H9 (cell line): ENCODE measurements at regions not wholly inside any gene's neighbourhood (a gene's known extent, or its start where the extent isn't known, plus 50 kb on each side); places are given as distances from the start of the nearest gene placed in this dataset.

Experiments
- DNase-seq: peaks from one replicate; pipeline ENCODE4 v3.0.0-alpha.2; 2017
- H2AFZ ChIP-seq: one replicate; pipeline ENCODE4 v1.6.1; 2013; ENCODE audit warnings: mild to moderate bottlenecking, low read length, control low read depth, moderate library complexity
- H2AK5ac ChIP-seq: 2 replicates; pipeline ENCODE4 v1.6.1; 2013; ENCODE audit warnings: low read length, control low read depth, mixed read lengths; ENCODE audit not compliant: insufficient read length
- H2BK120ac ChIP-seq: one replicate; pipeline ENCODE4 v1.6.1; 2013; ENCODE audit warnings: low read depth, mild to moderate bottlenecking, low read length, control low read depth, inconsistent platforms; ENCODE audit not compliant: poor library complexity, severe bottlenecking
- H2BK12ac ChIP-seq: 2 replicates; pipeline ENCODE4 v1.6.1; 2013; ENCODE audit warnings: low read length, control low read depth, mixed read lengths, low read depth; ENCODE audit not compliant: insufficient read length
- H2BK15ac ChIP-seq: 2 replicates; pipeline ENCODE4 v1.6.1; 2013; ENCODE audit warnings: low read depth, low read length, control low read depth
- H2BK20ac ChIP-seq: one replicate; pipeline ENCODE4 v1.6.1; 2013; ENCODE audit warnings: low read depth, mild to moderate bottlenecking, low read length, control low read depth, inconsistent platforms; ENCODE audit not compliant: poor library complexity, severe bottlenecking
- H2BK5ac ChIP-seq: 2 replicates; pipeline ENCODE4 v1.6.1; 2013; ENCODE audit warnings: low read length, control low read depth, mixed read lengths; ENCODE audit not compliant: insufficient read length
- H3K14ac ChIP-seq: 2 replicates; pipeline ENCODE4 v1.6.1; 2013; ENCODE audit warnings: low read length, control low read depth; ENCODE audit not compliant: insufficient read depth
- H3K18ac ChIP-seq: 2 replicates; pipeline ENCODE4 v1.6.1; 2013; ENCODE audit warnings: low read depth, mild to moderate bottlenecking, mixed read lengths, low read length, control low read depth; ENCODE audit not compliant: insufficient read length
- H3K23ac ChIP-seq: 2 replicates; pipeline ENCODE4 v1.6.1; 2013; ENCODE audit warnings: low read length, control low read depth, mixed read lengths, low read depth; ENCODE audit not compliant: insufficient read length
- H3K23me2 ChIP-seq: 2 replicates; pipeline ENCODE4 v1.6.1; 2013; ENCODE audit warnings: low read depth, mild to moderate bottlenecking, mixed read lengths, low read length, control low read depth; ENCODE audit not compliant: insufficient read length, poor library complexity, severe bottlenecking
- H3K27ac ChIP-seq: 2 replicates; pipeline ENCODE4 v1.5.1; 2013; ENCODE audit warnings: low read length, control low read depth, mixed read lengths, low read depth; ENCODE audit not compliant: insufficient read length
- H3K27me3 ChIP-seq: 2 replicates; pipeline ENCODE4 v1.6.1; 2013; ENCODE audit warnings: low read length, control low read depth, inconsistent platforms; ENCODE audit not compliant: insufficient read depth
- H3K4ac ChIP-seq: 2 replicates; pipeline ENCODE4 v1.6.1; 2013; ENCODE audit warnings: low read depth, mild to moderate bottlenecking, control low read depth, inconsistent platforms, low read length, moderate library complexity
- H3K4me1 ChIP-seq: 2 replicates; pipeline ENCODE4 v1.6.1; 2013; ENCODE audit warnings: low read length, control low read depth, inconsistent platforms; ENCODE audit not compliant: insufficient read depth
- H3K4me2 ChIP-seq: 2 replicates; pipeline ENCODE4 v1.6.1; 2013; ENCODE audit warnings: low read length, control low read depth, mixed read lengths; ENCODE audit not compliant: insufficient read length, insufficient read depth
- H3K56ac ChIP-seq: 2 replicates; pipeline ENCODE4 v1.6.1; 2013; ENCODE audit warnings: low read depth, mild to moderate bottlenecking, mixed read lengths, low read length, control low read depth; ENCODE audit not compliant: insufficient read length
- H3K79me1 ChIP-seq: 2 replicates; pipeline ENCODE4 v1.6.1; 2013; ENCODE audit warnings: low read depth, mild to moderate bottlenecking, moderate library complexity, low read length, control low read depth, inconsistent platforms; ENCODE audit not compliant: insufficient read depth, poor library complexity, severe bottlenecking
- H3K79me2 ChIP-seq: 2 replicates; pipeline ENCODE4 v1.6.1; 2013; ENCODE audit warnings: low read length, control low read depth, inconsistent platforms; ENCODE audit not compliant: insufficient read depth
- H3K9ac ChIP-seq: 2 replicates; pipeline ENCODE4 v1.6.1; 2013; ENCODE audit warnings: low read length, control low read depth, mixed read lengths; ENCODE audit not compliant: insufficient read length; ENCODE audit errors: extremely low read depth
- H3K9me3 ChIP-seq: one replicate; pipeline ENCODE4 v1.6.1; 2013; ENCODE audit warnings: low read depth, low read length, inconsistent platforms; ENCODE audit not compliant: control insufficient read depth
- H3T11ph ChIP-seq: one replicate; pipeline ENCODE4 v1.6.1; 2013; ENCODE audit warnings: mild to moderate bottlenecking, low read length, control low read depth, inconsistent platforms
- H4K20me1 ChIP-seq: one replicate; pipeline ENCODE4 v1.6.1; 2013; ENCODE audit not compliant: control insufficient read depth, insufficient read length, insufficient read depth
- H4K5ac ChIP-seq: 2 replicates; pipeline ENCODE4 v1.6.1; 2013; ENCODE audit warnings: low read depth, mild to moderate bottlenecking, mixed read lengths, low read length, control low read depth; ENCODE audit not compliant: insufficient read length
- H4K8ac ChIP-seq: replicated peaks from 2 replicates; pipeline ENCODE4 v1.6.1; 2013; ENCODE audit warnings: low read length, control low read depth, mixed read lengths, low read depth; ENCODE audit not compliant: insufficient read length
- H4K91ac ChIP-seq: 2 replicates; pipeline ENCODE4 v1.6.1; 2013; ENCODE audit warnings: low read depth, mild to moderate bottlenecking, moderate library complexity, mixed read lengths, low read length, control low read depth; ENCODE audit not compliant: insufficient read length
- H3K27ac Mint-ChIP-seq, 3 experiments: 2 replicates in 2 of 3; 3 replicates in 1 of 3; pipeline ENCODE4 v1.8.0; 2020 to 2021; ENCODE audit warnings: mixed read lengths in 3 of 3, mild to moderate bottlenecking in 1 of 3, moderate library complexity in 1 of 3
- H3K27me3 Mint-ChIP-seq: 2 replicates; pipeline ENCODE4 v1.8.0; 2021; ENCODE audit warnings: low read depth, mild to moderate bottlenecking, moderate library complexity, mixed read lengths
- H3K36me3 Mint-ChIP-seq, 3 experiments: 2 replicates in 2 of 3; 3 replicates in 1 of 3; pipeline ENCODE4 v1.8.0; 2020 to 2021; ENCODE audit warnings: low read depth in 3 of 3, mixed read lengths in 3 of 3; ENCODE audit not compliant: insufficient read depth in 1 of 3
- H3K4me1 Mint-ChIP-seq, 2 experiments: 2 replicates each; pipeline ENCODE4 v1.8.0; 2020; ENCODE audit warnings: mixed read lengths in 2 of 2
- H3K4me3 Mint-ChIP-seq, 2 experiments: 2 replicates in 1 of 2; 3 replicates in 1 of 2; pipeline ENCODE4 v1.8.0; 2020 to 2021; ENCODE audit warnings: mild to moderate bottlenecking in 2 of 2, mixed read lengths in 2 of 2, moderate library complexity in 1 of 2
- H3K9me3 Mint-ChIP-seq, 2 experiments: 2 replicates in 1 of 2; 3 replicates in 1 of 2; pipeline ENCODE4 v1.8.0; 2020; ENCODE audit warnings: mild to moderate bottlenecking in 2 of 2, mixed read lengths in 2 of 2, moderate library complexity in 1 of 2
- WGBS: extraction: QIAGEN DNeasy Blood & Tissue Kit; methylation state at CpG from one replicate; pipeline ENCODE4 v1.1.7; 2013; ENCODE audit warnings: missing lambda C conversion rate, low lambda C conversion rate, mixed read lengths; ENCODE audit not compliant: insufficient read length; ENCODE audit errors: extremely low coverage; 5-methylcytosine and 5-hydroxymethylcytosine counted together
- TF ChIP-seq, protein P1 (sequence below): fragments of 200-600 bp; sonication (generic); conservative IDR thresholded peaks from 3 replicates; pipeline ENCODE4 v1.8.0; 2021; ENCODE audit warnings: antibody characterized with exemption, mild to moderate bottlenecking

DNA sequence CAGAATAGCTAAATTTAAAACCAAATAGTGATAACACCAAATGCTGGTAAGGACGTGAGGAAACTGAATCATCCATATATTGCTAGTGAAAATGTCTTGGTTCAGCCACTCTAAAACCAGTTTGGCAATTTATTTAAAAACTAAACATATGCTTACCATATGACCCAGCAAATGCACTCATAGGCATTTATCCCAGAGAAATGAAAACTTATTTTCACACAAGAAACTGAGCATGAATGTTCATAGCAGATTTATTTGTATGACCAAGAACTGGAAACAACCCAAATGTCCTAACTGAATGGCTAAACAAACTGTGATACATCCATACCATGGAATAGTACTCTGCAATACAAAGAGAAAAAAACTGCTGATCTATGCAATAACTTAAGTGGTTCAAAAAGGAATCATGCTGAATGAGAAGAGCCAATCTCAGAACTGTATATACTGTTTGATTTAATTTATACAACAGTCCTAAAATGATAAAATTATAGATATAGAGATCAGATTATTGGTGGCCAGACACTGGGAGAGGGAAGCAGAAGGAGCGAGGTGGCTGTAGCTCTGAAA is 115.6 kb upstream of the ADGRF1 start:
- Histone ChIP-seq H2BK5ac (no peak overlapping the region), H3K27ac (no peak overlapping the region), H3T11ph (no peak overlapping the region), H4K8ac (no peak overlapping the region), H3K4me2 (no peak overlapping the region), H3K18ac (no peak overlapping the region), H3K79me1 (no peaks in the 10 kb centered on the region), H2BK120ac (no peak overlapping the region), H2BK12ac (no peak overlapping the region), H2BK20ac (no peak overlapping the region), H3K9me3 (no peaks in the 10 kb centered on the region), H2AFZ (no peak overlapping the region), H3K27me3 (no peaks in the 10 kb centered on the region), H2BK15ac (no peak overlapping the region), H3K23me2 (no peaks in the 10 kb centered on the region), H4K20me1 (no peaks in the 10 kb centered on the region), H3K4me1 (peaks cover 4% of the 10 kb centered on the region; the same call in 1 of the 2 replicates), H3K14ac (no peak overlapping the region), H3K9ac (no peak overlapping the region), H3K23ac (no peak overlapping the region), H3K79me2 (no peaks in the 10 kb centered on the region), H2AK5ac (no peak overlapping the region), H3K56ac (no peak overlapping the region), H3K4ac (no peak overlapping the region), H4K91ac (no peak overlapping the region), H4K5ac (no peak overlapping the region)
- no peak overlapping the region for H3K4me3 Mint-ChIP-seq
- WGBS, result no CpG with 5 or more reads among the region's 2 CpGs
- no peaks in the 10 kb centered on the region for H3K9me3 Mint-ChIP-seq
- H3K36me3 Mint-ChIP-seq, result no peaks in the 10 kb centered on the region
- TF ChIP-seq, protein P1, sequence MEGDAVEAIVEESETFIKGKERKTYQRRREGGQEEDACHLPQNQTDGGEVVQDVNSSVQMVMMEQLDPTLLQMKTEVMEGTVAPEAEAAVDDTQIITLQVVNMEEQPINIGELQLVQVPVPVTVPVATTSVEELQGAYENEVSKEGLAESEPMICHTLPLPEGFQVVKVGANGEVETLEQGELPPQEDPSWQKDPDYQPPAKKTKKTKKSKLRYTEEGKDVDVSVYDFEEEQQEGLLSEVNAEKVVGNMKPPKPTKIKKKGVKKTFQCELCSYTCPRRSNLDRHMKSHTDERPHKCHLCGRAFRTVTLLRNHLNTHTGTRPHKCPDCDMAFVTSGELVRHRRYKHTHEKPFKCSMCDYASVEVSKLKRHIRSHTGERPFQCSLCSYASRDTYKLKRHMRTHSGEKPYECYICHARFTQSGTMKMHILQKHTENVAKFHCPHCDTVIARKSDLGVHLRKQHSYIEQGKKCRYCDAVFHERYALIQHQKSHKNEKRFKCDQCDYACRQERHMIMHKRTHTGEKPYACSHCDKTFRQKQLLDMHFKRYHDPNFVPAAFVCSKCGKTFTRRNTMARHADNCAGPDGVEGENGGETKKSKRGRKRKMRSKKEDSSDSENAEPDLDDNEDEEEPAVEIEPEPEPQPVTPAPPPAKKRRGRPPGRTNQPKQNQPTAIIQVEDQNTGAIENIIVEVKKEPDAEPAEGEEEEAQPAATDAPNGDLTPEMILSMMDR, result no peak
- H3K27me3 Mint-ChIP-seq, result no peaks in the 10 kb centered on the region
- H3K4me1 Mint-ChIP-seq, result peaks cover 10% of the 10 kb centered on the region in 2 experiments
- no peak overlapping the region for H3K27ac Mint-ChIP-seq
- no peak for DNase-seq
